HEK293T (cell line): ENCODE measurements at regions not wholly inside any gene's neighbourhood (a gene's known extent, or its start where the extent isn't known, plus 50 kb on each side); places are given as distances from the start of the nearest gene placed in this dataset.

ENCODE experiments used
- ARNT ChIP-seq: fragments of 450-650 bp; IDR thresholded peaks from 2 replicates; pipeline ENCODE4 v1.6.1; 2017; ENCODE audit warnings: mild to moderate bottlenecking
- CTBP1 ChIP-seq: fragments of 450-650 bp; IDR thresholded peaks from 2 replicates; pipeline ENCODE4 v1.6.1; 2016; ENCODE audit warnings: borderline replicate concordance
- FOXA1 ChIP-seq: fragments of 450-650 bp; IDR thresholded peaks from 2 replicates; pipeline ENCODE4 v1.6.1; 2016; ENCODE audit warnings: mild to moderate bottlenecking
- PKNOX1 ChIP-seq: fragments of 450-650 bp; IDR thresholded peaks from 2 replicates; pipeline ENCODE4 v1.6.1; 2016
- SP1 ChIP-seq: fragments of 450-650 bp; IDR thresholded peaks from 2 replicates; pipeline ENCODE4 v1.6.1; 2017
- ZNF384 ChIP-seq: fragments of 450-650 bp; IDR thresholded peaks from 2 replicates; pipeline ENCODE4 v1.6.1; 2016

- TF ChIP-seq PKNOX1: 0 out of 2 replicates have a peak, but pooled peaks have one; percentile 10
- TF ChIP-seq ARNT: no peak
- TF ChIP-seq FOXA1: no peak
- TF ChIP-seq ZNF384: no peak
- no peak for TF ChIP-seq CTBP1
- TF ChIP-seq SP1: no peak
Measured at GRCh38 chr6:92117800-92118199, 1301.6 kb downstream of the EPHA7 start.
